ENCODE measurements at regions not wholly inside any gene's neighbourhood (a gene's known extent, or its start where the extent isn't known, plus 50 kb on each side); places are given as distances from the start of the nearest gene placed in this dataset.

DNA sequence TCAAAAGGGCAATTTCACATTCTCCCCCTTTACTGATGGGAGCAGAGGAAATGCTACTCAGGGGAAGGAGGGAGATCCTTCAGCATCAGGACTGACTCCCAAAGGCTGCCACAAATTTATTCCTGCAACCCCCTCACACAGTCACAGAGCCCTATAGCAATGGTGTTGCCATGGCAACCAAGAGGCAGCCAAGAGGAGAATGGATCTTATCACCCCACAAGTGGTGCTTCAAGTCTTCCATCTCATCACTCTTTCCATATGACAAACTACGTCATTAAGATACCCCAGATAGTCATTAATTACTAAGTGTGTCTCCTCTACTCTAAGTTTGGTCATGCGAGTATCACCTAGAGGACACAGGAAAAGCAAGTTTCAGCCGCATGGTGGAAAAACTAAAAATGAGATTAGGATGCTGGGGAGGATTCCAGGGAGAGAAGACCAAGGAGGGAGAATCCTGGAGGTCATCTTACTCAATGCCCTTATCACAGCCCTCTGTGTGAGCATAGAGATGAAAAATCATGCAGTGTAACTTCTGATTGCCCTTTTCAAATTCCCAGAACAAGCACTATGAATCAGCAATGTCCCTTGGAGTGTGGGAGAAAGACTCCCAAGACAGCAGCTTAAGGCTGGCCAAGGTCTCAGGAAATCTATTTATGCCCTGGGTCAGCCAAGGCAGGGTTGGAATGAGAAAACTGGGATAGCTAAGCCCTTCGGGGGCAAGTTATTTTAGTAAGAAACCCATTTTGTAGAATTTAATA lies 885.7 kb upstream of the KLHL29 start:
- no peak overlapping the region for H3K4me3 ChIP-seq (replicated peaks; ENCODE audit: low read depth, low read length)
- DNase-seq (ENCODE audit: extremely low read depth, low read depth): no peak
- TF ChIP-seq CTCF (IDR thresholded peaks at IDR 0.05; ENCODE audit: low read depth, low read length, missing control alignments): no peak

- H3K4me3 ChIP-seq (replicated peaks; ENCODE audit: low read depth, low read length): no peak overlapping the region
- no peak for DNase-seq (ENCODE audit: extremely low read depth, low read depth)
- no peak for TF ChIP-seq CTCF (IDR thresholded peaks at IDR 0.05; ENCODE audit: low read depth, low read length, missing control alignments)
Observed at GRCh38 chr2:22500555-22500935, 884.4 kb upstream of the KLHL29 start.

GRCh38 chr2:22501851-22502250 lies 883.1 kb upstream of the KLHL29 start:
- TF ChIP-seq CTCF (IDR thresholded peaks at IDR 0.05; ENCODE audit: low read depth, low read length, missing control alignments): no peak
- no peak overlapping the region for H3K4me3 ChIP-seq (replicated peaks; ENCODE audit: low read depth, low read length)
- DNase-seq (ENCODE audit: extremely low read depth, low read depth): no peak

GRCh38 chr2:22513563-22513962 lies 871.4 kb upstream of the KLHL29 start:
- no peak overlapping the region for H3K4me3 ChIP-seq (replicated peaks; ENCODE audit: low read depth, low read length)
- TF ChIP-seq CTCF (IDR thresholded peaks at IDR 0.05; ENCODE audit: low read depth, low read length, missing control alignments): no peak
- DNase-seq (ENCODE audit: extremely low read depth, low read depth): no peak

GRCh38 chr2:22517141-22517540 lies 867.8 kb upstream of the KLHL29 start:
- no peak for TF ChIP-seq CTCF (IDR thresholded peaks at IDR 0.05; ENCODE audit: low read depth, low read length, missing control alignments)
- no peak overlapping the region for H3K4me3 ChIP-seq (replicated peaks; ENCODE audit: low read depth, low read length)
- no peak for DNase-seq (ENCODE audit: extremely low read depth, low read depth)

- no peak for TF ChIP-seq CTCF (IDR thresholded peaks at IDR 0.05; ENCODE audit: low read depth, low read length, missing control alignments)
- H3K4me3 ChIP-seq (replicated peaks; ENCODE audit: low read depth, low read length): no peak overlapping the region
- no peak for DNase-seq (ENCODE audit: extremely low read depth, low read depth)
Observed at GRCh38 chr2:22518641-22519040, 866.3 kb upstream of the KLHL29 start.

Measured in HFF-Myc (cell line).